ENCODE measurements at regions not wholly inside any gene's neighbourhood (a gene's known extent, or its start where the extent isn't known, plus 50 kb on each side); places are given as distances from the start of the nearest gene placed in this dataset.

GRCh38 chr22:27337676-27338075 is 463.9 kb downstream of the MN1 start:
- TF ChIP-seq EP300 (IDR thresholded peaks at IDR 0.05) (no peak), POLR2A (IDR thresholded peaks at IDR 0.05) (no peak), POLR2AphosphoS5 (IDR thresholded peaks at IDR 0.05) (no peak), CTCF (IDR thresholded peaks at IDR 0.05) (no peak)
- Histone ChIP-seq H3K27ac (no peak overlapping the region), H3K9me3 (no peaks in the 10 kb centered on the region), H3K27me3 (peaks cover 4% of the 10 kb centered on the region), H3K4me3 (no peak overlapping the region), H3K4me1 (no peaks in the 10 kb centered on the region), H3K36me3 (no peaks in the 10 kb centered on the region)
- 84% methylated on average over 2 of the region's 2 CpGs for WGBS
- no peak for DNase-seq (ENCODE audit: low spot score in 2 of 2)

- 88% methylated on average over 2 of the region's 2 CpGs for WGBS
- Histone ChIP-seq H3K36me3 (no peaks in the 10 kb centered on the region), H3K9me3 (peaks cover 4% of the 10 kb centered on the region), H3K27ac (no peak overlapping the region), H3K4me1 (no peaks in the 10 kb centered on the region), H3K27me3 (peaks cover 1% of the 10 kb centered on the region), H3K4me3 (no peak overlapping the region)
- TF ChIP-seq POLR2AphosphoS5 (IDR thresholded peaks at IDR 0.05) (no peak), CTCF (IDR thresholded peaks at IDR 0.05) (no peak), POLR2A (IDR thresholded peaks at IDR 0.05) (no peak), EP300 (IDR thresholded peaks at IDR 0.05) (no peak)
- no peak for DNase-seq (ENCODE audit: low spot score in 2 of 2)
These were observed 461.5 kb downstream of the MN1 start for GRCh38 chr22:27340047-27340446.

- no peaks in the 10 kb centered on the region for H3K4me1 ChIP-seq
- H3K9me3 ChIP-seq = peaks cover 4% of the 10 kb centered on the region
- TF ChIP-seq POLR2AphosphoS5 (IDR thresholded peaks at IDR 0.05) = no peak
- no peak for TF ChIP-seq CTCF (IDR thresholded peaks at IDR 0.05)
- no peak for TF ChIP-seq POLR2A (IDR thresholded peaks at IDR 0.05)
- no peak for TF ChIP-seq EP300 (IDR thresholded peaks at IDR 0.05)
- 88% methylated on average over 1 of the region's 1 CpG for WGBS
- DNase-seq (ENCODE audit: low spot score in 2 of 2) = no peak
- H3K27me3 ChIP-seq = no peaks in the 10 kb centered on the region
- H3K4me3 ChIP-seq = no peak overlapping the region
- no peak overlapping the region for H3K27ac ChIP-seq
- no peaks in the 10 kb centered on the region for H3K36me3 ChIP-seq
These were observed 457.0 kb downstream of the MN1 start for GRCh38 chr22:27344546-27344945.

- peaks cover 4% of the 10 kb centered on the region for H3K9me3 ChIP-seq
- H3K27ac ChIP-seq = no peak overlapping the region
- H3K4me1 ChIP-seq = no peaks in the 10 kb centered on the region
- TF ChIP-seq EP300 (IDR thresholded peaks at IDR 0.05) (no peak), CTCF (IDR thresholded peaks at IDR 0.05) (no peak)
- H3K4me3 ChIP-seq = no peak overlapping the region
- H3K36me3 ChIP-seq = no peaks in the 10 kb centered on the region
- no peak for DNase-seq (ENCODE audit: low spot score in 2 of 2)
- no peaks in the 10 kb centered on the region for H3K27me3 ChIP-seq
- WGBS = 77% methylated on average over 7 of the region's 7 CpGs
These were observed 455.9 kb downstream of the MN1 start for GRCh38 chr22:27345691-27346090.

GRCh38 chr22:27347951-27348350 is 453.6 kb downstream of the MN1 start:
- Histone ChIP-seq H3K4me1 (no peaks in the 10 kb centered on the region), H3K27ac (no peak overlapping the region), H3K27me3 (peaks cover 1% of the 10 kb centered on the region), H3K36me3 (no peaks in the 10 kb centered on the region), H3K9me3 (peaks cover 4% of the 10 kb centered on the region), H3K4me3 (no peak overlapping the region)
- WGBS = 86% methylated on average over 5 of the region's 5 CpGs
- DNase-seq (ENCODE audit: low spot score in 2 of 2) = no peak
- TF ChIP-seq POLR2A (IDR thresholded peaks at IDR 0.05) (no peak), CTCF (IDR thresholded peaks at IDR 0.05) (no peak), EP300 (IDR thresholded peaks at IDR 0.05) (no peak), POLR2AphosphoS5 (IDR thresholded peaks at IDR 0.05) (no peak)

All from suprapubic skin (tissue), 4 donors.